Parathyroid adenoma (tissue), 2 donors: ENCODE measurements at regions not wholly inside any gene's neighbourhood (a gene's known extent, or its start where the extent isn't known, plus 50 kb on each side); places are given as distances from the start of the nearest gene placed in this dataset.

Experiments used
- H2AFZ ChIP-seq: fragments of 300-600 bp; sonication (generic); one replicate; pipeline ENCODE4 v1.7.0; 2017; ENCODE audit warnings: antibody characterized with exemption, mild to moderate bottlenecking
- H3K27ac ChIP-seq: fragments of 300-600 bp; sonication (generic); one replicate; pipeline ENCODE4 v1.7.0; 2017
- H3K27me3 ChIP-seq: fragments of 300-600 bp; sonication (generic); one replicate; pipeline ENCODE4 v1.7.0; 2017; ENCODE audit warnings: low read length; ENCODE audit not compliant: control insufficient read depth, insufficient read depth
- H3K36me3 ChIP-seq: fragments of 300-600 bp; sonication (generic); one replicate; pipeline ENCODE4 v1.7.0; 2017; ENCODE audit warnings: low read length; ENCODE audit not compliant: control insufficient read depth, insufficient read depth
- H3K4me1 ChIP-seq: fragments of 300-600 bp; sonication (generic); one replicate; pipeline ENCODE4 v1.7.0; 2017; ENCODE audit warnings: control low read depth
- H3K4me2 ChIP-seq: fragments of 300-600 bp; sonication (generic); one replicate; pipeline ENCODE4 v1.7.0; 2017; ENCODE audit warnings: low read length
- H3K4me3 ChIP-seq: fragments of 300-600 bp; sonication (generic); one replicate; pipeline ENCODE4 v1.7.0; 2017; ENCODE audit warnings: low read depth, low read length
- H3K79me2 ChIP-seq: fragments of 300-600 bp; sonication (generic); one replicate; pipeline ENCODE4 v1.7.0; 2017; ENCODE audit warnings: control low read depth
- H3K9ac ChIP-seq: fragments of 300-600 bp; sonication (generic); one replicate; pipeline ENCODE4 v1.7.0; 2017; ENCODE audit warnings: mild to moderate bottlenecking
- H3K9me3 ChIP-seq: fragments of 300-600 bp; sonication (generic); one replicate; pipeline ENCODE4 v1.7.0; 2017; ENCODE audit warnings: low read length; ENCODE audit not compliant: control insufficient read depth
- TF ChIP-seq, protein P1 (sequence below): fragments of 300-600 bp; sonication (generic); IDR thresholded peaks from one replicate; pipeline ENCODE4 v1.7.0; 2017; ENCODE audit warnings: antibody characterized with exemption, mild to moderate bottlenecking
- donor health status: primary hyperparathyroidism.

DNA sequence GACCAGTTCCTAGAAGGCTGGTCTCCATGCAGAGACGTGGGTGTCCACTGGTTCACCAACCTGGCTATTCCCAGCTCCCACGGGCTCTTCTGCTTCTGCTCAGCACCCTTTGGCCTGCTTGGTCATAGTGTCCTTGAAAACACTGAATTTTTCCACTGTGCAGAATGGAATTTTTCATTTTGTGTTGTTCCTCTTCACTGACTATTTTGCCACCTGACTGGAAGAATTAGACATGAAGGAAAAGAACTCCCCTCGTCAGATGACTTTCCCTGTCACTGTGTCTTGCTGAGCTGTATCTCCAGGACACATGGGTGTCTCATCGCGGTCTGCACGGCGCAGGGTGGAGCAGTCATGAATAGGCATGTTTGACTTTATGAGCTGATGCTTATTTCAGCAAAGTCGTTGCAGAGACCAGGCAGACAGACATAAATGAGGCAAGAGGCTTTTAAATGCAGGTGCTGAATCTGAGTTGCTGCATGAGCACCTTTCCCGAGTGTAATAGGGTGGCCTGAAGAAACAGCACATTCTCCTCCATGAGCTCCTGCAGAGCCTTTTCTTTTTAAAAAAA lies 50.2 kb upstream of the SEMA4D start:
- Histone ChIP-seq H3K27ac (no peak overlapping the region), H3K4me3 (no peak overlapping the region)

More for the DNA sequence above, 50.2 kb upstream of the SEMA4D start:
- Histone ChIP-seq H3K4me1 (no peaks in the 10 kb centered on the region), H3K9me3 (no peaks in the 10 kb centered on the region), H3K4me2 (no peak overlapping the region), H2AFZ (no peak overlapping the region), H3K27me3 (no peaks in the 10 kb centered on the region), H3K79me2 (no peaks in the 10 kb centered on the region), H3K9ac (no peak overlapping the region), H3K36me3 (no peaks in the 10 kb centered on the region)
- TF ChIP-seq, protein P1, sequence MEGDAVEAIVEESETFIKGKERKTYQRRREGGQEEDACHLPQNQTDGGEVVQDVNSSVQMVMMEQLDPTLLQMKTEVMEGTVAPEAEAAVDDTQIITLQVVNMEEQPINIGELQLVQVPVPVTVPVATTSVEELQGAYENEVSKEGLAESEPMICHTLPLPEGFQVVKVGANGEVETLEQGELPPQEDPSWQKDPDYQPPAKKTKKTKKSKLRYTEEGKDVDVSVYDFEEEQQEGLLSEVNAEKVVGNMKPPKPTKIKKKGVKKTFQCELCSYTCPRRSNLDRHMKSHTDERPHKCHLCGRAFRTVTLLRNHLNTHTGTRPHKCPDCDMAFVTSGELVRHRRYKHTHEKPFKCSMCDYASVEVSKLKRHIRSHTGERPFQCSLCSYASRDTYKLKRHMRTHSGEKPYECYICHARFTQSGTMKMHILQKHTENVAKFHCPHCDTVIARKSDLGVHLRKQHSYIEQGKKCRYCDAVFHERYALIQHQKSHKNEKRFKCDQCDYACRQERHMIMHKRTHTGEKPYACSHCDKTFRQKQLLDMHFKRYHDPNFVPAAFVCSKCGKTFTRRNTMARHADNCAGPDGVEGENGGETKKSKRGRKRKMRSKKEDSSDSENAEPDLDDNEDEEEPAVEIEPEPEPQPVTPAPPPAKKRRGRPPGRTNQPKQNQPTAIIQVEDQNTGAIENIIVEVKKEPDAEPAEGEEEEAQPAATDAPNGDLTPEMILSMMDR = no peak
